ENCODE measurements at regions not wholly inside any gene's neighbourhood (a gene's known extent, or its start where the extent isn't known, plus 50 kb on each side); places are given as distances from the start of the nearest gene placed in this dataset. TPM values are rescaled to one million over a fixed set of nuclear protein-coding genes. Genes with fewer than 3 reads are reported as not detected.

- no peaks in the 10 kb centered on the region for H3K4me1 ChIP-seq (ENCODE audit: insufficient read depth, low read length)
- H3K9me3 ChIP-seq (ENCODE audit: low read depth, low read length): peaks cover 1% of the 10 kb centered on the region
- no peak overlapping the region for H3K4me2 ChIP-seq (ENCODE audit: insufficient read depth, low read length)
- no peaks in the 10 kb centered on the region for H3K27me3 ChIP-seq (ENCODE audit: insufficient read depth, low read length)
- no peak for TF ChIP-seq CTCF (IDR thresholded peaks at IDR 0.05; ENCODE audit: extremely low read depth, low read depth, low read length)
- no peak overlapping the region for H3K27ac ChIP-seq (ENCODE audit: low read depth, low read length)
- no peak for DNase-seq (ENCODE audit: insufficient read length, low spot score, missing footprints)
- no peaks in the 10 kb centered on the region for H3K79me2 ChIP-seq (ENCODE audit: insufficient read depth, low read length)
- H3K36me3 ChIP-seq (ENCODE audit: insufficient read depth, low read length): no peaks in the 10 kb centered on the region
- H4K20me1 ChIP-seq (ENCODE audit: insufficient read depth, low read length): no peaks in the 10 kb centered on the region
- no peak overlapping the region for H2AFZ ChIP-seq (ENCODE audit: low read length)
- no peak overlapping the region for H3K4me3 ChIP-seq (ENCODE audit: insufficient read depth, low read length)
These were observed 50.4 kb upstream of the TBL1X start for GRCh38 chrX:9414416-9414815.

Small RNA genes lying in the stretch of these regions (small RNA-seq; reads per million reads assigned to genes)
- gene AC119618.1: not detected
- gene RNA5SP499: not detected
